HG03460 (cell line): ENCODE measurements at regions not wholly inside any gene's neighbourhood (a gene's known extent, or its start where the extent isn't known, plus 50 kb on each side); places are given as distances from the start of the nearest gene placed in this dataset.
"Not testable (repeated sequence)": the region's sequence is repeated elsewhere in the genome, so short reads cannot be mapped to it uniquely, and the experiment has no call there.

ENCODE experiments used
- ATAC-seq: cut with Tn5 transposase; IDR thresholded peaks from one replicate; pipeline ENCODE4 v1.9.1; 2021; ENCODE audit not compliant: unreplicated experiment

DNA sequence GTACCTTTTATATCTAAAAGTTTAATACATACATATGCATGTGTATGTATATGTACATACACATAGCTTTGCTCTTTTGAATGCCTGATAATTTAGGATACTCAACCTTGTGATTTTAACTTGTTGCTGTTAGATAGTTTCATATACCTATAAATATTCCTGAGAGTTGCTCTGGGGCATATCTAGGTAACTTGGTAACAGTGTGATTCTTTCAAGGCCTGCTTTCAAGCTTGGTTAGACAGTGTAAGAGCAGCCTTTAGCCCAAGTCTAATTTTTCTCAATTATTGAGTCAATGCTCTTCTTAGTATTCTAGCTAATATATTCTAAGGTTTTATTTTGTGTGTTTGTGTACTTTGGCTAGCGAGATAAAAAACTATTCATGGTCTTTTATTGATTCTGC is 762.1 kb upstream of the MIR17HG start:
- no peak for ATAC-seq

GRCh38 chr13:90591260-90591926 is 756.1 kb upstream of the MIR17HG start:
- no peak for ATAC-seq

DNA sequence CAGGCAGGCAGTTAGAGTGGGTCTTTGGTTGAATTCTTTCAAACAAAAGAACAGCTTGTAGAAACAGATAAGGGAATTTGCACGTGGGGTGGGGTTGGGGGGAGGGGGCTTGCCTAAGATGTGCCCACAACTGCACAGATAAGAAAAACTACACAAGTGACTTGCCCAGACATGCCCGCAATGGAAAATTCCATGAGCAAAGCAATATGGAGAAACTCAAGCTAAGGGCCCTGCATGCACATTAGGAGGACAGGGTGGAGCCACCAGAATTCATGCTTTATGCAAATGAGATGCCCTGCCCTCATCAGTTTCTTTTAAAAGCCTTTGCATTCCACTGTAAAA is 755.6 kb upstream of the MIR17HG start:
- no peak for ATAC-seq

- ATAC-seq, result no peak
Observed at GRCh38 chr13:90592943-90593342, 754.5 kb upstream of the MIR17HG start.

- no peak for ATAC-seq
Observed at GRCh38 chr13:90594681-90595080, 752.8 kb upstream of the MIR17HG start.

- ATAC-seq, result no peak
Observed at GRCh38 chr13:90605664-90606063, 741.8 kb upstream of the MIR17HG start.

- ATAC-seq, result not testable (repeated sequence)
Observed at GRCh38 chr13:90606921-90607320, 740.6 kb upstream of the MIR17HG start.

DNA sequence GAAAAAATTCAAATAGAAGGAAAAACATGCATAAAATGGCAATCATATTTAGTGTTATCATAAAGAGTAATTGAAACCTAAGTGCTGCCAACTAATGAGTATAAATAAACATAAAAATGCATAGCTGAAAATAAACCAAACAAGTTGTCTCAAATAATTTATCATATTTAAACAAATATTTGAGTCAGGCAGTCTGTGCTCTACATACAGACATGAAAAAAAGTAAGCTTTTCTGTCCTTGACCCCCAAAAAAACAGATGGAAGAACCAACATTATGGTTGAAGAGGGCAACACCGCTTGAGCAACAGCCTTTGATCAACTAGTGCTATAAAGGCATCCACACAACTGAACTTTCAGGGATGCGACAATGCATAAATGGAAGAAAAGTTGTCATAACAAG is 735.1 kb upstream of the MIR17HG start:
- ATAC-seq, result no peak

DNA sequence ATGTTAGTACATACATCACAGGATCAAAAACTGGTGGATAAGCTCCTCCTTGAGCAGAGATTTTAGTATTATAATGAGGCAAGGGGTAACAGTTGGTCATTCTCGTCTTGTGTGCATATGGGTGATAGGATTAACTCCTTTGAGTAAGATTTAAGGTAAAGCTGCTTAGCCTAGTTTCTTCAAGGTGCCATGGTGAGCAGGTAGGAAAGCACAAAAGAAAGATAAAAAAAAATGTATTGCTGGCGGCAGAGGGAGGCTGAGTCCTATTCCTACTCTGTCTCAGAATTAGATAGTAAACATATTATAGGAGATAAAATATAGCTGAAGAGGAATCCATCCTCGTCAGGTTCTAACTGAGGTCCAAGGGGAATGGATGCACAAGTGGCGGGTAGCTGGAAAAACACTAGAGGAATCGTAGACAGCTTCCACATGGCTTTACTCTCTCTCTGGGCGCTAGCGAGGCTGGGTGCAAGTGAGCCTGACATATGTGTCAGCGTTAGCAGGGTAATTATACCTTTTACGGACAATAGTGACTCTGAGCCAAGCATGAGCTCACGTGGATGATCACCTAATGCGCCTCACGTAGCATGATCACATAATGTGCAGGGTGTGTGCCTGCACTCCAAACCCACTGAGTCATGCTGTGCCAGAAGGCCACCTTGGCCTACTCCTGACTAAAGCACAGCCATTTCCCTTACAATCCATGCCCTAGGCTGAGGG is 734.3 kb upstream of the MIR17HG start:
- no peak for ATAC-seq

DNA sequence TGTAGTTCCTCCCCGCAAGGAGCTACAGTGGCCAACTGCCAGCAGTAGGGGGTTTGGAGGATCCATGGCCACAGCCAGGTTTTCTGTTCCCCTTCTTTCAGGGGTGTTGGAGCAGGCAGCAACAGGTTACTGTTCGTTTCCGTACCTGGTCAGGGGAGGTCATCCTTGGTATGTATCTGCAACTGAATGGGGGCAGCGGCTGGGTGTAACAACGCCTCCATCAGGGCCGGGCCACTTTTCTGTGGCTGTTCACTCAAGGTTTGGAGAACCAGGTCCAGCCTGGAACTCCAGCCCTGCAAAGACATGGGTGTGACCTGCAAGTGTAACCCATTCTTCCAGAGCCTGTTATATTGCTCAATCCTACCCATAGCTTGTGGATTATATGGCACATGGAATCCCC is 732.3 kb upstream of the MIR17HG start:
- no peak for ATAC-seq

DNA sequence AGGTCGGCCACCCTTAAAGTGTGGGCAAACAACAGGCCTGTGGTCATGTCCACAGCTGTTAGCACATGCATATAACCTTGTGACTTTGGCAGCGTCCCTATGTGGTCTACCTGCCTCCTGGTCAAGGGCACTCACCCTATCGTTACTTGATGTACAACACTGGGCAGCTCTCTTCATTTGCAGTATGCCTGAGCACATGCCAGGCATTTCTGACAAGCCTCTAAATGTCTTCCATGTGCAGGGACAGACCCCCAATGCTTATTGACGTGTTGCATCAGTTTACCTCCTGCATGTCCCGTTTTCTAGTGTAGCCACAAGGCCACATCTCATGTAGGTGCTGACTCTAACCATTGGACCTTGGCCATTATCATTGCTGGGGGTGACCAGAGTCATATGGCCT is 731.7 kb upstream of the MIR17HG start:
- no peak for ATAC-seq

GRCh38 chr13:90618133-90618532 is 729.4 kb upstream of the MIR17HG start:
- ATAC-seq, result no peak

GRCh38 chr13:90622541-90622940 is 724.9 kb upstream of the MIR17HG start:
- no peak for ATAC-seq

GRCh38 chr13:90623318-90624011 is 724.0 kb upstream of the MIR17HG start:
- ATAC-seq, result no peak

GRCh38 chr13:90627813-90628212 is 719.7 kb upstream of the MIR17HG start:
- ATAC-seq, result no peak

DNA sequence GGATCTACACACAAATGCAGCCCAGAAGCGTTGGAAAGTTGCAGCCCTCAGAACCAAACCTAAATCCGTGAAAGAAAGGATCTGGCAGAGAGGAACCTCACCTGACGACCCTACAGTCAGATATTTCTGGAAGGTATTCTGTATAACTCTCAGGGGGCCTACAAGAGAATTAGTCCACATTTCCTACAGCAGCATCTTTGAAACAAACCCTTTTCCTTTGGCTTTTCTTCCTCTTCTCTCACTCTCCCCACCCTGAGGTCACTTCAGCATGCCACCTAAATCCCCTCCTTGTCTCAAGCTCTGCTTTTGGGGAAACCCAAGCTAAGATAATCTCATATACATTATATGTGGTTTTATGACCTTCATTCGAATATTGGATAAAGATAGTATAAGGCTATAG is 719.0 kb upstream of the MIR17HG start:
- no peak for ATAC-seq

DNA sequence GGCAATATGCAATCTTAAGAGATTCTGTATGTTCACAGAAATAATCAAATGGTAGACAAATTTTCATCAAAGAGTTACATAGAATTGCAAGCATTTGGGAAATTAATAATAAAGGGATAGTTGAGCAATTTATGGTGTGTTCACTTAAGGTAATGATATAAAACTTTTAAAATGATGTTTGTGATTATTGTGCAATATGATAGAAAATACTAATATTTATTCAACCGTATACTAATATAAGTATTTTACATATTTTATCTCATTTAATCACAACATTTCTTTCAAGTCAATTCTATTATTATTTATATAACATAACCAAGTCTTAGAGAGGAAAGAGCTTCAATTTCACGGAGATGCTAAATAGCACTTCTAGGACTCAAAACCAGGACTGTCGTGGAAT is 716.8 kb upstream of the MIR17HG start:
- no peak for ATAC-seq

DNA sequence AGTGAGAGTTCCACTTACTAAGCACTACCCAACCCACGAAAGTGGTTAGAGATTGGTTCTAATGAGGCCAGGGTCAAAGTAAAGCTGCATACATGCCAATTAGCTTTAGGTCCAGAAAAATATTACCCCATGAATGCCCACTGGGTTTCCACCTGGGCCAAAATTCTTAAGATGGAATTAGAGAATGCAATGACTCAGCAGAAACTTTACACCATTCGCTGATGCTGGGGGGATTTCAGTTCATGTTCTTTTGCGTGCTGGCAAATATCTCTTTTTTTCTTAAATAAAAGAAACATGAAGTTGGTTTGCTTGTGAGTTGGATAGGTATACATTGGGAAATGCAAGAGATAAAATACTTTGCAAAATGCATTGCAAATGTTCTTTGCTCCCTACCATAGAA is 715.3 kb upstream of the MIR17HG start:
- no peak for ATAC-seq

- no peak for ATAC-seq
Observed at GRCh38 chr13:90633849-90634248, 713.6 kb upstream of the MIR17HG start.

- ATAC-seq, result no peak
Observed at GRCh38 chr13:90640976-90641375, 706.5 kb upstream of the MIR17HG start.

- no peak for ATAC-seq
Observed at GRCh38 chr13:90641884-90642283, 705.6 kb upstream of the MIR17HG start.

- no peak for ATAC-seq
Observed at GRCh38 chr13:90645582-90645981, 701.9 kb upstream of the MIR17HG start.
